ENCODE measurements at regions not wholly inside any gene's neighbourhood (a gene's known extent, or its start where the extent isn't known, plus 50 kb on each side); places are given as distances from the start of the nearest gene placed in this dataset.

GRCh38 chr6:81978230-81978629, 225.7 kb upstream of the TENT5A start:
- no peaks in the 10 kb centered on the region for H3K27me3 ChIP-seq
- ATAC-seq = no peak

GRCh38 chr6:81977486-81977885, 225.0 kb upstream of the TENT5A start:
- Histone ChIP-seq H3K4me3 (no peak overlapping the region), H3K36me3 (no peaks in the 10 kb centered on the region), H3K27me3 (no peaks in the 10 kb centered on the region), H3K4me1 (no peaks in the 10 kb centered on the region), H3K27ac (no peak overlapping the region), H3K9me3 (peaks cover 0 to 39% (median 0%) of the 10 kb centered on the region in 3 donors)
- WGBS, 2 donors (ENCODE audit: low coverage in 1 of 2) = 86 to 91% methylated on average over 2 of the region's 2 CpGs
- TF ChIP-seq EP300 (IDR thresholded peaks at IDR 0.05) = no peak
- TF ChIP-seq POLR2A (IDR thresholded peaks at IDR 0.05) = no peak
- TF ChIP-seq CTCF (IDR thresholded peaks at IDR 0.05) = no peak
- TF ChIP-seq POLR2AphosphoS5 (IDR thresholded peaks at IDR 0.05) = no peak
- ATAC-seq = no peak

More at GRCh38 chr6:81978230-81978629, 225.7 kb upstream of the TENT5A start:
- H3K4me3 ChIP-seq = no peak overlapping the region
- H3K27ac ChIP-seq = no peak overlapping the region
- H3K9me3 ChIP-seq = peaks cover 0 to 31% (median 0%) of the 10 kb centered on the region in 3 donors
- 79 to 84% methylated on average over 3 of the region's 3 CpGs for WGBS, 2 donors (ENCODE audit: low coverage in 1 of 2)
- no peak for TF ChIP-seq POLR2A (IDR thresholded peaks at IDR 0.05)
- no peak for TF ChIP-seq POLR2AphosphoS5 (IDR thresholded peaks at IDR 0.05)
- no peak for TF ChIP-seq CTCF (IDR thresholded peaks at IDR 0.05)
- TF ChIP-seq EP300 (IDR thresholded peaks at IDR 0.05) = no peak
- H3K4me1 ChIP-seq = no peaks in the 10 kb centered on the region
- H3K36me3 ChIP-seq = no peaks in the 10 kb centered on the region

- Histone ChIP-seq H3K9me3 (peaks cover 0 to 17% (median 0%) of the 10 kb centered on the region in 3 donors), H3K27me3 (peaks cover 6% of the 10 kb centered on the region), H3K27ac (no peak overlapping the region), H3K4me1 (no peaks in the 10 kb centered on the region), H3K36me3 (no peaks in the 10 kb centered on the region), H3K4me3 (no peak overlapping the region)
- ATAC-seq = no peak
- TF ChIP-seq POLR2AphosphoS5 (IDR thresholded peaks at IDR 0.05) = no peak
- TF ChIP-seq POLR2A (IDR thresholded peaks at IDR 0.05) = no peak
- no peak for TF ChIP-seq EP300 (IDR thresholded peaks at IDR 0.05)
- WGBS, 2 donors (ENCODE audit: low coverage in 1 of 2) = 80 to 96% methylated on average over 1 to 4 of the region's 16 CpGs
These were observed 217.3 kb upstream of the TENT5A start for GRCh38 chr6:81969814-81970213.

- 75 to 96% methylated on average over 2 of the region's 2 CpGs for WGBS, 2 donors (ENCODE audit: low coverage in 1 of 2)
- Histone ChIP-seq H3K4me3 (no peak overlapping the region), H3K36me3 (no peaks in the 10 kb centered on the region), H3K27ac (no peak overlapping the region), H3K9me3 (peaks cover 0 to 14% (median 0%) of the 10 kb centered on the region in 3 donors), H3K4me1 (no peaks in the 10 kb centered on the region), H3K27me3 (peaks cover 6% of the 10 kb centered on the region)
- TF ChIP-seq CTCF (IDR thresholded peaks at IDR 0.05) (no peak), EP300 (IDR thresholded peaks at IDR 0.05) (no peak)
- no peak for ATAC-seq
These were observed 216.5 kb upstream of the TENT5A start for GRCh38 chr6:81969011-81969410.

GRCh38 chr6:81966968-81967367, 214.5 kb upstream of the TENT5A start:
- 80 to 87% methylated on average over 1 to 2 of the region's 2 CpGs for WGBS, 2 donors (ENCODE audit: low coverage in 1 of 2)
- ATAC-seq = no peak

More at GRCh38 chr6:81966968-81967367, 214.5 kb upstream of the TENT5A start:
- H3K27me3 ChIP-seq = peaks cover 6% of the 10 kb centered on the region
- H3K4me3 ChIP-seq = no peak overlapping the region
- H3K27ac ChIP-seq = no peak overlapping the region
- no peaks in the 10 kb centered on the region for H3K4me1 ChIP-seq
- H3K9me3 ChIP-seq = no peaks in the 10 kb centered on the region
- no peak for TF ChIP-seq POLR2A (IDR thresholded peaks at IDR 0.05)
- no peak for TF ChIP-seq CTCF (IDR thresholded peaks at IDR 0.05)
- no peak for TF ChIP-seq POLR2AphosphoS5 (IDR thresholded peaks at IDR 0.05)
- no peak for TF ChIP-seq EP300 (IDR thresholded peaks at IDR 0.05)
- H3K36me3 ChIP-seq = no peaks in the 10 kb centered on the region

Data from gastroesophageal sphincter (tissue), 4 donors.